ENCODE measurements at regions not wholly inside any gene's neighbourhood (a gene's known extent, or its start where the extent isn't known, plus 50 kb on each side); places are given as distances from the start of the nearest gene placed in this dataset.

DNA sequence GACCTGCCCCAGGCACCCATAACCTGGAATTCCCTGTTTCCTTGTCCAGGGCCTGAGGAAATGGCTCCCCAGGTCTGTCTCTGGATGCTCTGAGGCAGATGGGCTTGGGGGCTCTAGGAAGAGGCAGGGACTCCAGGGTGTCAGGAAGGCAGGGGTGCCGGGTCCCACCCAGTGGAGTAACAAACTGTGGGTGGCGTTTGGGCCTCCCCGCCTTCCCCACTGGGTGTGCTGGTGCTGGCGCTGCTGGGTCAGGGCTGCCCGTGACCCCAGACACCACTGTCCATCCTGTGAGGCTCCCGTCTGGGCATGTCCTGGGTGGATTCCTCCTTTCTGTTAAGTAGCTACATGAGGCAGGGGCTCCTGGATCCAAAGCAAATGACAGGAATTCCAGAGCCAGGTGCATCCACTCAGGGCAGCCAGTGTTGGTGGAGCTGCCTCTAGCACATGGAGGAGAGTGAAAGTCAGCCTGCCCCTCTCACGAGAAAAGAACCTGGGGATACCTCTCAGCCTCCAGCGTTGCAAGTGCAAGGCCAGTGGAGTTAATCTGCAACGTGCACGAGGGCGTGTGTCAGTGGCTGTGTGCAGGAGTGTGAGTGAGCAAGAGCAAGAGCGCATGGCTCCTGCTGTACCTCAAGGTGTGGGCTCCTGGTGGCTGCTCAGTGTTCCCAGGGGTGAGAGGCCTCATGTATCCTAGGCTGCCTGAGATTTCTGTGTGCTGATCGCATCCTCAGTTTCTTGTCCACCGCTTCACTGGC is 403.1 kb downstream of the TMEM121 start:
- TF ChIP-seq, protein P1, sequence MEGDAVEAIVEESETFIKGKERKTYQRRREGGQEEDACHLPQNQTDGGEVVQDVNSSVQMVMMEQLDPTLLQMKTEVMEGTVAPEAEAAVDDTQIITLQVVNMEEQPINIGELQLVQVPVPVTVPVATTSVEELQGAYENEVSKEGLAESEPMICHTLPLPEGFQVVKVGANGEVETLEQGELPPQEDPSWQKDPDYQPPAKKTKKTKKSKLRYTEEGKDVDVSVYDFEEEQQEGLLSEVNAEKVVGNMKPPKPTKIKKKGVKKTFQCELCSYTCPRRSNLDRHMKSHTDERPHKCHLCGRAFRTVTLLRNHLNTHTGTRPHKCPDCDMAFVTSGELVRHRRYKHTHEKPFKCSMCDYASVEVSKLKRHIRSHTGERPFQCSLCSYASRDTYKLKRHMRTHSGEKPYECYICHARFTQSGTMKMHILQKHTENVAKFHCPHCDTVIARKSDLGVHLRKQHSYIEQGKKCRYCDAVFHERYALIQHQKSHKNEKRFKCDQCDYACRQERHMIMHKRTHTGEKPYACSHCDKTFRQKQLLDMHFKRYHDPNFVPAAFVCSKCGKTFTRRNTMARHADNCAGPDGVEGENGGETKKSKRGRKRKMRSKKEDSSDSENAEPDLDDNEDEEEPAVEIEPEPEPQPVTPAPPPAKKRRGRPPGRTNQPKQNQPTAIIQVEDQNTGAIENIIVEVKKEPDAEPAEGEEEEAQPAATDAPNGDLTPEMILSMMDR (IDR thresholded peaks at IDR 0.05) = no peak
- Histone ChIP-seq H3K4me1 (no peaks in the 10 kb centered on the region), H3K4me3 (no peak overlapping the region), H3K36me3 (no peaks in the 10 kb centered on the region), H3K27me3 (peaks cover 0 to 76% of the 10 kb centered on the region in 2 donors), H3K27ac (no peak overlapping the region), H3K9me3 (no peaks in the 10 kb centered on the region)
- peak in 2 of 4 donors; percentile 17 to 61 for DNase-seq
- intact Hi-C loops (cut with DNase I) = no loop called here
- no peak for ATAC-seq

DNA sequence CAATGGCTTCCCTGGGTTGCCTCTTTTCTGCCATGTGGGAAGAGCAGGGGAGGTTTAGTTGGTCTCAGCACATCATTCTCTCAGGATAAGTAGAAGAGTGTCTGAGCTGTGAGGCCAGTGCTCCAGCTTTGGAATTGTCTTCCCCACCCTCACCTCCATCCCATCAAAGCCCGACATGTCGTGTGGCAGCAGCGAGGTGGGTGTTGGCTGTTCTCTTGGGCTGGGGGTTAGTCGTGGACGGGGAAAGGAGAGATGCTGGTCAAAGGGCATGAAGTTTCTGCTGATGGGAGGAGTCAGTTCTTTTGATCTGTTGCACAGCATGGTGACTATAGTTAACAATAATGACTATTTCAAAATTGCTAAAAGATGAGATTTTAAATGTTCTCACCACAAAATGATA is 404.2 kb downstream of the TMEM121 start:
- no peak overlapping the region for H3K4me3 ChIP-seq
- TF ChIP-seq, protein P1 (IDR thresholded peaks at IDR 0.05) = no peak
- peaks cover 0 to 5% of the 10 kb centered on the region in 2 donors for H3K9me3 ChIP-seq
- intact Hi-C loops (cut with DNase I) = no loop called here
- no peaks in the 10 kb centered on the region for H3K36me3 ChIP-seq
- no peaks in the 10 kb centered on the region for H3K4me1 ChIP-seq
- peaks cover 0 to 77% of the 10 kb centered on the region in 2 donors for H3K27me3 ChIP-seq
- no peak overlapping the region for H3K27ac ChIP-seq
- ATAC-seq = no peak
- DNase-seq = peak in 1 of 4 donors; percentile 11

DNA sequence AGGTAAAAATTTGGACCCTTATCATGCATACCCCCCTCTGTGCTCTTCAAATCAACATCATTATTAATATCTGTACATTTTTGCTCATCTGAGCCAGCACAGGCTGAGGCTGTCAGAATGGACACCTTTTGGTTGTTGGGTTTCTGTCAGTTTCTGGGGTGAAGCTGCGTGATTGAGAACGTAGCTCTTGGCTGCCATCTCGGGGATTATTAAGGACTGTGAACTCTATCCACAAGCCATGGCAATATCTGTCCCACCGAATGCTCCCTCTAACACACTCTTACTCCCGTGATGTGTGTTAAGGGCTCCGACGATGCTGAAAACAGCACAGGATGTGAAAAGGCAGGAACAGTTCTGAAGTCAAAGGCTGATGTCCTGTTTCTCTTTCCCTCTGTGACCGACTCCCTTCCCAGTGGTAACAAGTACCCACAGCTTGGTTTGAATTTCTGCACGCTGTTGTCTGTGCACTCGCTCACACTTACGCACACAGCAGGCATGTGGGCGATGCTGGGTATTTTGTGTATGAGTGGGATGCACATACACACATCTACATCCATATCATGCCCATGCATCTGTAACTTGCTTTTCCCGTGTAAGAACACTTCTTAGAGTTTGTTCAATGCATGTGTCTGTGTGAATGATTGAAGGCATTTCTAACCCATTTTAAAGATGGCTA is 405.6 kb downstream of the TMEM121 start:
- Histone ChIP-seq H3K27ac (no peak overlapping the region), H3K36me3 (no peaks in the 10 kb centered on the region), H3K27me3 (peaks cover 0 to 73% of the 10 kb centered on the region in 2 donors), H3K4me3 (no peak overlapping the region), H3K4me1 (no peaks in the 10 kb centered on the region), H3K9me3 (peaks cover 0 to 6% of the 10 kb centered on the region in 2 donors)
- intact Hi-C loops (cut with DNase I) = no loop called here
- peak in 1 of 4 donors; percentile 10 for DNase-seq
- no peak for ATAC-seq
- TF ChIP-seq, protein P1 (IDR thresholded peaks at IDR 0.05) = no peak

DNA sequence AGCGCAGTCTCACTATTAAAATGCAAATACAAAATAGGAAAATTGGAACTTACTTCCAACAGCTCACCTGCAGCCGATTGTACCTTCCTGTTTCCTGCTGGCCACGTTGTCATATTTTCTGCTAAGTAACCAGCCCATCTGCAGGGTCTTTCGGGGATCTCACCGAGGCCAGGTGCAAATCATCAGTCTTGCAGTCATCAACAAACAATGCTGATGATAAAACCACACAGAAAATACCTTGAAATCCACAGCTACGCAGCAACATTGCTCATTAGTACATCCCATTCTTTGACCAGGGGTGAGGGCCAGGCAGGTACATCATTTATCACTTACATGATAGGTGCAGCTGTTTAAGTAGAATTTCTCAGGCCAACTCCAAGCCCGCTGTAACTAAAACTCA is 406.9 kb downstream of the TMEM121 start:
- intact Hi-C loops (cut with DNase I) = no loop called here
- peaks cover 0 to 13% of the 10 kb centered on the region in 2 donors for H3K9me3 ChIP-seq
- H3K27ac ChIP-seq = no peak overlapping the region
- H3K36me3 ChIP-seq = no peaks in the 10 kb centered on the region
- TF ChIP-seq, protein P1 (IDR thresholded peaks at IDR 0.05) = no peak
- H3K4me3 ChIP-seq = no peak overlapping the region
- DNase-seq (no peak), ATAC-seq (no peak)
- peaks cover 0 to 60% of the 10 kb centered on the region in 2 donors for H3K27me3 ChIP-seq
- no peaks in the 10 kb centered on the region for H3K4me1 ChIP-seq

DNA sequence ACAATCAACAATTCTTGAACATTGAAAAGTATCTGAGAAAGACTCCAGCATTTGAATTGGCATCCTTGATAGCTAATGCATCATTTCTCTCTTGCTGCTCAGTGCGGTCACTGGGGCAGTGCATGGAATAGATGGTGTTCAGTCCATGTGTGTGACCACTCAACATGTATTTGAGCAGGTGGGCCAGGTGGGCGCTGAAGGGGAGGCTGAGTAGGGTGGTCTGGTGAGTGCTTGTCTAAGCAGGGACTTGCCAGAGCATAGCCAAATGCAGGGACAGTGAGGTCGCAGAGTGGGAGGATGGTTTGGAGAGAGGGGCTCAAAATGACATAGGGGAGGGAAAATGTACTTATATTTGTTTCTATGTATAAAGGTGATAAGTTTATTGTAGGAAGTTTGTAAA is 409.0 kb downstream of the TMEM121 start:
- ATAC-seq = no peak
- TF ChIP-seq, protein P1 (IDR thresholded peaks at IDR 0.05) = no peak

More for the DNA sequence above, 409.0 kb downstream of the TMEM121 start:
- Histone ChIP-seq H3K27me3 (peaks cover 0 to 45% of the 10 kb centered on the region in 2 donors), H3K4me1 (no peaks in the 10 kb centered on the region), H3K36me3 (no peaks in the 10 kb centered on the region), H3K9me3 (peaks cover 0 to 33% of the 10 kb centered on the region in 2 donors), H3K27ac (no peak overlapping the region), H3K4me3 (no peak overlapping the region)
- DNase-seq = no peak
- intact Hi-C loops (cut with DNase I) = no loop called here

Data from left lung (tissue), 4 donors.